Osteocyte (in vitro differentiated cells): ENCODE measurements at regions not wholly inside any gene's neighbourhood (a gene's known extent, or its start where the extent isn't known, plus 50 kb on each side); places are given as distances from the start of the nearest gene placed in this dataset.

ENCODE experiments used
- DNase-seq: peaks from one replicate; pipeline ENCODE4 v3.0.0; 2021; ENCODE audit warnings: mixed read lengths; ENCODE audit not compliant: unreplicated experiment; ENCODE audit errors: extremely low spot score
- H3K27ac Mint-ChIP-seq: one replicate; pipeline ENCODE4 v1.8.0; 2021; ENCODE audit warnings: mild to moderate bottlenecking, mixed read lengths; ENCODE audit not compliant: unreplicated experiment
- H3K27me3 Mint-ChIP-seq: one replicate; pipeline ENCODE4 v1.8.0; 2021; ENCODE audit warnings: mixed read lengths; ENCODE audit not compliant: unreplicated experiment
- H3K36me3 Mint-ChIP-seq: one replicate; pipeline ENCODE4 v1.8.0; 2021; ENCODE audit warnings: mixed read lengths; ENCODE audit not compliant: unreplicated experiment
- H3K4me1 Mint-ChIP-seq: one replicate; pipeline ENCODE4 v1.8.0; 2021; ENCODE audit warnings: mixed read lengths; ENCODE audit not compliant: unreplicated experiment
- H3K4me3 Mint-ChIP-seq: one replicate; pipeline ENCODE4 v1.8.0; 2021; ENCODE audit warnings: mild to moderate bottlenecking, moderate library complexity, mixed read lengths; ENCODE audit not compliant: unreplicated experiment
- H3K9me3 Mint-ChIP-seq: one replicate; pipeline ENCODE4 v1.8.0; 2021; ENCODE audit warnings: mixed read lengths; ENCODE audit not compliant: unreplicated experiment
- TF ChIP-seq, protein P1 (sequence below): fragments of 200-600 bp; sonication (generic); IDR thresholded peaks from 2 replicates; pipeline ENCODE4 v1.5.0; 2021; ENCODE audit warnings: antibody characterized with exemption, mild to moderate bottlenecking, moderate library complexity

GRCh38 chr6:98286620-98287019, 547.8 kb upstream of the POU3F2 start:
- no peak for DNase-seq
- Mint-ChIP-seq H3K9me3 (no peaks in the 10 kb centered on the region), H3K27me3 (no peaks in the 10 kb centered on the region), H3K27ac (no peak overlapping the region), H3K36me3 (no peaks in the 10 kb centered on the region), H3K4me3 (no peak overlapping the region), H3K4me1 (no peaks in the 10 kb centered on the region)
- TF ChIP-seq, protein P1, sequence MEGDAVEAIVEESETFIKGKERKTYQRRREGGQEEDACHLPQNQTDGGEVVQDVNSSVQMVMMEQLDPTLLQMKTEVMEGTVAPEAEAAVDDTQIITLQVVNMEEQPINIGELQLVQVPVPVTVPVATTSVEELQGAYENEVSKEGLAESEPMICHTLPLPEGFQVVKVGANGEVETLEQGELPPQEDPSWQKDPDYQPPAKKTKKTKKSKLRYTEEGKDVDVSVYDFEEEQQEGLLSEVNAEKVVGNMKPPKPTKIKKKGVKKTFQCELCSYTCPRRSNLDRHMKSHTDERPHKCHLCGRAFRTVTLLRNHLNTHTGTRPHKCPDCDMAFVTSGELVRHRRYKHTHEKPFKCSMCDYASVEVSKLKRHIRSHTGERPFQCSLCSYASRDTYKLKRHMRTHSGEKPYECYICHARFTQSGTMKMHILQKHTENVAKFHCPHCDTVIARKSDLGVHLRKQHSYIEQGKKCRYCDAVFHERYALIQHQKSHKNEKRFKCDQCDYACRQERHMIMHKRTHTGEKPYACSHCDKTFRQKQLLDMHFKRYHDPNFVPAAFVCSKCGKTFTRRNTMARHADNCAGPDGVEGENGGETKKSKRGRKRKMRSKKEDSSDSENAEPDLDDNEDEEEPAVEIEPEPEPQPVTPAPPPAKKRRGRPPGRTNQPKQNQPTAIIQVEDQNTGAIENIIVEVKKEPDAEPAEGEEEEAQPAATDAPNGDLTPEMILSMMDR = no peak

GRCh38 chr6:98287876-98288275, 546.5 kb upstream of the POU3F2 start:
- TF ChIP-seq, protein P1 = no peak
- no peaks in the 10 kb centered on the region for H3K9me3 Mint-ChIP-seq
- H3K4me3 Mint-ChIP-seq = no peak overlapping the region
- H3K27ac Mint-ChIP-seq = no peak overlapping the region
- no peaks in the 10 kb centered on the region for H3K27me3 Mint-ChIP-seq
- DNase-seq = no peak
- H3K4me1 Mint-ChIP-seq = no peaks in the 10 kb centered on the region
- no peaks in the 10 kb centered on the region for H3K36me3 Mint-ChIP-seq

- no peaks in the 10 kb centered on the region for H3K4me1 Mint-ChIP-seq
- H3K4me3 Mint-ChIP-seq = no peak overlapping the region
- H3K9me3 Mint-ChIP-seq = no peaks in the 10 kb centered on the region
- H3K27ac Mint-ChIP-seq = no peak overlapping the region
- DNase-seq = no peak
- no peaks in the 10 kb centered on the region for H3K27me3 Mint-ChIP-seq
- TF ChIP-seq, protein P1 = no peak
- H3K36me3 Mint-ChIP-seq = no peaks in the 10 kb centered on the region
Measured at GRCh38 chr6:98292810-98293209, 541.6 kb upstream of the POU3F2 start.

GRCh38 chr6:98295515-98296175, 538.7 kb upstream of the POU3F2 start:
- no peak for DNase-seq
- Mint-ChIP-seq H3K27me3 (no peaks in the 10 kb centered on the region), H3K27ac (no peak overlapping the region), H3K9me3 (no peaks in the 10 kb centered on the region), H3K4me3 (no peak overlapping the region), H3K4me1 (no peaks in the 10 kb centered on the region), H3K36me3 (no peaks in the 10 kb centered on the region)
- TF ChIP-seq, protein P1 = no peak

DNA sequence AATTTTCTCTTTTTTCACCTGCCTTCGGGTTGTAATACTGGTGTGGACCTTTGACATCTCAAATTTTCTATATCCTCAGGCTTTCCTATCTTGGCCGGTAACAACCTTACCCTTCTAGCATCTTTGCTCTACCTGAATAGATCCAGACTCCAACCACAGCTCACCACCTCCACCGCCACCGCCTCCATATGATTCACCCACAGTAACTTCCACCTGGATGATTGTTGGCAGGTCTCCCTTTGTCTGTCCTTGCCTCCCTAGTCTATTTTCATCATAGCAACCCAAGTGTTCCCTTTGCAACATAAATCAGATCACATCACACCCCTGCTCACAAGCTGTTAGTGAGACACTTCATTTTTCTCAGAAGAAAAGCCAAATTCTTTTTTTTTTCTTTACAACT, 525.8 kb upstream of the POU3F2 start:
- Mint-ChIP-seq H3K4me3 (no peak overlapping the region), H3K27me3 (no peaks in the 10 kb centered on the region), H3K27ac (no peak overlapping the region), H3K36me3 (no peaks in the 10 kb centered on the region), H3K9me3 (peaks cover 10% of the 10 kb centered on the region), H3K4me1 (no peaks in the 10 kb centered on the region)
- DNase-seq = no peak
- TF ChIP-seq, protein P1 = no peak
